Activated T-cell treated with anti-CD3 and anti-CD28 coated beads for 48 hours (primary cell): ENCODE measurements at regions not wholly inside any gene's neighbourhood (a gene's known extent, or its start where the extent isn't known, plus 50 kb on each side); places are given as distances from the start of the nearest gene placed in this dataset.

ENCODE experiments used
- DNase-seq: peaks from one replicate; pipeline ENCODE4 v3.0.0-alpha.2; 2020; ENCODE audit warnings: low read depth

DNA sequence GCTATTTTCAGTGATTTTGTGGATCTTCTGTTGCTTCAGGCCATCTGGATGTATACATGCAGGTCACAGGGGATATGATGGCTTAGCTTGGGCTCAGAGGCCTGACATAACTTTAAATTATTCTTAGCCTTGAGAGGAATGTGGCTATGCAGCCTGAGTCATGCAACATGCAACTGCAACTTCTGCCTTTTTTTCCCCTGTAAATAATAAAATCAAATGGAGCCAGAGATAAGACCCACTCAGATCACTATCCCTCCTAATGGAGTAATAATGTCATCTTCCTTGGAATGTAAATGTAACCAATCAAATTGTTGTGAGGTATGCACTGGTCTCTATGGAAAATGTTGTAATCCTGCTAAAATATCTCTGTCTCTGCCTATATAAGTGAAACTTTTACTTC is 54.9 kb downstream of the MAGEB17 start:
- no peak for DNase-seq

DNA sequence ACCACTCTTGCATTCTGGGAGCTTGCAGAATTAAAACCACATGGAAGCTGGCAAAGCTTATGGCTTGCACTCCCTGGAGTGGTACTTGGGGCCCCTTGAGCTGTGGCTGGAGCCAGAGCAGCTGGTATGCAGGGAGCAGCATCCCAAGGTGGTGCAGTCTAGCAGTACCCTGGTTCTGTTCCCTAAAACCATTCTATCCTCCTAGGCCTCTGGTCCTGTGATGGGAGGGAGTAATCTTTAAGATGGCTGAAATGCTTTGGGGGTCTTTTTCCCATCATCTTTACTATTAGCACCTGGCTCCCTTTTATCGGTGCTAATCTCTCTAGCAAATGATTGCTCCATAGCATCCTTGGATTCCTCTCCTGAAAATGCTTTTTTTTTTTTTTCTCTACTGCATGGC is 56.1 kb downstream of the MAGEB17 start:
- no peak for DNase-seq

DNA sequence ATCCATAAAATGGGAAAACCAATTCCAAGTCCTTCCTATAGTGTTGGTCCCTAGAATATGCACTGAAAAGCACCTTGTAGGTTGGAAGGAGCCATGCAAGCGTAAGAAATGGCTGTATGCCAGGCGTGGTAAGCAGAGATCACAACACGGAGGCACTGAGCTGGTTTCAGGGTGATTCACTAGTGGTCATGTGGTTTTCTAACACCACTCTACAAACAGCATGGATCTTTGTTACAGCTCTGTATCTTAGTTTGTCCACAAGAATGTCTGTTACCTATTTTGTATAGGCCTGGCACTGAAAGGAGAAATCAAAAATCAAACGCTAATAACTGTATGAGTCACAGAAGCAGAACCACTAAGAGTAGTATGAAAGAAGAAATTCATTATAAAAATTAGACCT is 71.9 kb downstream of the MAGEB17 start:
- peak; percentile 0 for DNase-seq

DNA sequence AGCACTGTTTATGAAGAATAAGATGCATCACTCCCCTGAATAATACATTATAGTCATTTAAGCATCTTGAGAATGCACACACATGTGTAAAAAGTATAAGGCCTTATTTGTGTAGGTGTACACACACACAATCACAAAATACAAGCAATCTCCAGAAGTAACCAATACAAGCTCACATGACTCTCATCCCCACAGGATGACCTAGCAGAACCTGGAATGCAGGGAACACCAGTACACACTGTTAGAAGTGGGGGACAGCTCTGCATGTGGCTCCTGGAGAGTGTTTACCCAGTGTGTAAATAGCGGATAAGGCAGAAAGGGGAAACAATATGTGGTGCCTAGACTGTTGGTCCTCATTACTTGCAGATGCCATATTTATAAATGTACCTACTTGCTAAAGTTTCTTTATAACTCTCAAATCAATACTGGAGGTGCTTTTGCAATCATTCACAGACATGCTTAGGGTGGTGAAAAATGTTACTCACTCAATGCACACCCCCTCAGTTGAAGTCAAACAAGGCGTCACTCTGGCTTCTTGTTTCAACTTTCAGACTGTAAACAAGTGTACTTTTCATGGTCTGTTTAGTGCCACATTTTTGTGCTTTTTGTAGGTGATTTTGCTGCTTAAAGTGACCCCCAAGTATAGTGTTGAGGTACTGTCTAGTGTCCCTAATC is 73.1 kb downstream of the MAGEB17 start:
- no peak for DNase-seq

DNA sequence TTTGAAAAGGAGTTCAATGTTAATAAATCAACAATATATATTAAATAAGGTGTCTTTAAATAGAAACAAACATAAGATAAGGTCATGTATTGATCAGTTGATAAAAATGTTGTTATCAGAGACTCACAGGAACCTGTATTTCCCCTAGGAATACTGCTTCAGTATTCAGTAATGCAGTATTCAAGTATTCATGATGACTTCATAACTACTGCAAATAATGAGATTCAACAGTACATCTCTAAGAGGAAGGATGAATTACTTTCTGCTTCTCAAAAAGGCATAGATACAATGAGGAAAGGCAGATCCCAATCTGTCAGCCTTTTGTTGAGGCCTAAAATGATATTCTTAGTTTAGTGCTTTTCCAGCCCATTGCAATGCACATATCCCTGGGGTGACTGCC is 73.7 kb downstream of the MAGEB17 start:
- no peak for DNase-seq

DNA sequence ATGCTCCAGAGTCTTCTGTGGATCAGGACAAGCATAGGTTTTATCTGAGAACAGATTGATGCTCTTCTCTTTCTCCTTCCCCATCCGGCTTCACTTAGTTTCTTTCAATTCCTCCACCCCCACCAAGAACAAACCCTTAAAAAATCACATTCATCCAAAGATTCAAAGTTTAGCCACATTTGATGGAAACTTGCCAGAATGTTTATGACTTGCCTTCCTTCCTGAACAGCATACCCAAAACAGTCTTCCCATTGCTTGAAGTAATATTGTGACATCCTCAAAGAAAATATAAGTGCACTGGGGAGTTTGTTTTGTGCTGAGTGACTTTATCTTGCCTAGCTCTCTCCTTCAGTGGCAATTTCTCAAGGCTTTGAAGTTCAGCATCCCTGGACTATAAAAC is 83.0 kb downstream of the MAGEB17 start:
- no peak for DNase-seq

DNA sequence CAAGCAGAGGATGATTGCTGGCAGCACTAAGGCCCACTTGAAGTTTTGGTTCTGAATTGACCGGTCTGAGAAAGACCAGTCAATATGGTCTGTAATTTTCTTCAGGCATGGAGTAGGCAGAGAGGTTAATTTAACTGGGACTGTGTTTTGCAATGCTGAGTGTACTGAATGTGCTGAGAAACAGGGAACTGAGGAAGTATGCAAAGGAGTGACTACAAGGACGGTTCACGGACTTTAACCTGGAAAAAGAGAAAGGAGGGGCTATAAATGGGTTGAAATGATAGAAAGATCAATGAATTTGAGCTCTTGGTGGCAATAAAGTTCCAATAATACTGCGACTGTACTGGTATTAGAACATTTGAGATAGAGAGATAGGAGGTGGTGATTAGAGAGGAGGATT is 84.5 kb downstream of the MAGEB17 start:
- no peak for DNase-seq

DNA sequence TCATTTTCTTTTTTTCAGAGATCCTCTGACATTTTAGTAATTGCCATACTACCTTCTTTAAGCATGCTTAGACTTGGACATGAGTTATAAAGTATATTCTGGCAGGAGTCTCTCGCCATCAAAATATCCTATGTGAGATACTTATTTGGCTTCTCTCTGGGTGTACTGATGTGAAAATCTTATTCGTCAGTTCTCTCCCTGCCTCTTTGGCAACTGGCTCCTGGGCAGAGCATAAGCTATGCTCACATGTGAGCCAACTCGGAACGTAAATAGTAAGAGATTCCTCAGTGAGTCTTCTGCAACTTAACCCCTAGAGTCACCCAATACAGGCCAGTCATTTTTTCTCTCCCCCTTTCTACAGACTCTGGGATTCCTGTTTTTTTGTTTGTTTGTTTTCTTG is 91.6 kb downstream of the MAGEB17 start:
- no peak for DNase-seq

DNA sequence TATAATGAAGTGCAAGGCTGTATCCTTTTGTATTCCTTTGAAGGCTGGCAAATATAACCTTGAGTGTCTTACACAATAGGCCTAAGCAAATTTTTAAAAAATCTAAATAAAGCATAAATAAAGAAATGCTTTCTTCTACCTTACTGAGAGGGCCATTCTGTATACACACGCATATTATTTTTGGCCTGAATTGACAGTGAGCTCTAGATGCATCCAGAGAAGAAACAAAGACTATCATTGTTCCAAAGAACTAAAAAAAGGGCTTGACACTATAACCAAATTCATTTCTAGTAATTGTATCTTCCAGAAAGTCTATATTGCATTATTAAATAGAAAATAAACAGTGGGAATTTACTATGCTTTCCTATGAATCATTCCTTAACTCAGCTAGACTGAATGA is 100.2 kb downstream of the MAGEB17 start:
- DNase-seq, result no peak

DNA sequence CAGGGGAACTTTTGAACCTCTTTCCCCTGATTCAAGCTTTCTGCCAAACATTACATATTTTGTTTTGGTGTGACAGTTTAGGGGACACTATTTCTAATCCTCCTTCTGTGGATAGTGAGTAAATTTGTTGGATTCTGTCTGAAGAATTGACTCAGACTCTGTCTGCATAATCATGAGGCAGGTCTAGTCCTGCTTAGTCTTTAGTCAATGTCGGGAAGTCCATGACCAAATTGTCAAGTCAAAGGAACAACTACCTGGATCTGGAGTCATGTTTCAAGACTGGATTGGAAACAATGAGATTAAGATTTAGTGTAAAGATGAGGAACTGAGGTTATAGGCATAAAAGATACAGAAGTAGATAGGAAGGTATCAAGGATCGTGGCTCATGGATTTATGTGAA is 100.9 kb downstream of the MAGEB17 start:
- no peak for DNase-seq

DNA sequence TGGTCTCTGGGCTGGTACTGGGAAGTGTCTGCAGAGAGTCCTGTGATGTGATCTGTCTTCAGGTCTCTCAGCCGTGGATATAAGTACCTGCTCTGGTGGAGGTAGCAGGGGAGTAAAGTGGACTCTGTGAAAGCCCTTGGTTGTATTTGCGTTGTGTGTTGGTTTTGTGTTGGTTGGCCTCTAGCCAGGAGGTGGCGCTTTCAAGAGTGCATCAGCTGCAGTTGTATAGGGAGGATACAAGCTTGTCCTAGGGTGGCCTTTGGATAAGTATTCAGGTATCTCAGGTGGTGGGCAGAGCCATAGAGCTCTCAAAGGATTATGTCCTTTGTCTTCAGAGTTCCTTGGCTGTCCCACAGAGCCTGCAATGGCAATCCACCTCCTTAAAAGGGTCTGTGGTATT is 111.6 kb downstream of the MAGEB17 start:
- DNase-seq, result no peak

DNA sequence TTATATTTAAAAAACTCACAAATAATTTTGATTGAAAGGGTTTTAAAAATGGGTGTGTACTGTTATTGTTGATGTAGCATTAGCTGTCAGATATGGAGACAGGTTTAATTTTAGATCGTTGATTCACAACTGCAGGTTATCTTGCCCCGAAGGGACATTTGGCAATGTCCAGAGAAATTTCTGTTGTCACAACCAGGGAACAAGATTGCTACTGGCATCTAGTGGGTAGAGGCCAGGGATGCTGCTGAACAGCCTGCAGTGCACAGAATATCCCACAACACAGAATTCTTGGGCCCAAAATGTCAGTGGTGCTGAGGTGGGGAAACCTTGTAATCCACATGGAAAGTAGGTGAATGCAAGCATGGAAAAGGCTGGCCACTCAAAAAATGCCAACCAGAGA is 114.9 kb downstream of the MAGEB17 start:
- no peak for DNase-seq

DNA sequence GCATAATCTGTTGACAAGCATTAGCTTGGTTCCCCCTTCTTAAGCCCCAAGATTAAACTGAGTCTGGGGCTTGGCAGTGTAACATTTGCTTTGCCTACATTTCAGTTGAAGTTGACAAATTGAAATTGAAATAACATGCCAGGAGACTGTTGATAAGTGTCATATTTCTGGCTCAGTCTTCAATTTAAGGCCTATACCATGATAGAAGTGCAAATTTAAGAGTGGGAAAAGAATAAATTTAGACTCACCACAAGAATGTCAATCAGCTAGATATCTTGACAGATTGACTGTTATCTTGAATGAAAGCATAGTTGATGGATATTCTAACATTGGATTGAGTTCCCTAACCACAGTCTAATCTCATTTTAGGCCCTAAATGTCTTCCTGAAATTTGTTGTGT is 117.6 kb downstream of the MAGEB17 start:
- no peak for DNase-seq

DNA sequence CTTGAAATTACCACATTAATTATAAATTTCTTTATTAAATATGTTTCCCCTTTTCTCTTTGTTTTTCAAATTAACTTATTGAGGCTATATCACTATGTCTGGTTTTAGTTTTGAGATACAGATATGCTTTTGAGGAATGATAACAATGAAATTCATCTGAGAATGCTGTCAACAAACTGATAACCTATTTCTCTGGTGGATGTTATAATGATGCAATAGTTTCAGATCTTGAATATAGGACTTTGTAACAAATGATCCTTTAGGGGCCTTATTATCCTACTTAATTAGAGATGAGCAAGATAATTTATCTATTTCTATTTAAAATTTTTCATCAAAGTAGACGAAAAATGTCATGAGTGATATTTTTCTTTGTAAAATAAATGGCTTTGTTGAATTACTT is 123.7 kb downstream of the MAGEB17 start:
- no peak for DNase-seq

DNA sequence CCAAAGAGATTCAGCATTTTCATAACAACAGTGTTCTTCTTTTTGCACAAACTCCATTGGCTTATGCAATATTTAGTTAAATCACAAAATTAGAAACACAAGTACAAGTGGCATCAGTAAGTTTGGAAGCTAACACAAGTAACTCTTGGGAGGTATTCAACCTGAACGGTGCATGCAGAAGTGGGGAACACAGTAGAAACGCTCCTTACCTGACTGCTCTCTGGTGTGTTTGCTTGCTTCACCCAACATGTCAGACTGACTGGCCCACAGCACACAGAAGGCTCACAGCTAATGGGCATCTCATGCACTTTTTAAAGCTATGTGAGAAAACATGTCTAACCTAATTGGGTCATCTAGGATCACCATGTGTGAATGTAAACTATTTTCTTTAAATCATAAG is 133.6 kb downstream of the MAGEB17 start:
- DNase-seq, result no peak

DNA sequence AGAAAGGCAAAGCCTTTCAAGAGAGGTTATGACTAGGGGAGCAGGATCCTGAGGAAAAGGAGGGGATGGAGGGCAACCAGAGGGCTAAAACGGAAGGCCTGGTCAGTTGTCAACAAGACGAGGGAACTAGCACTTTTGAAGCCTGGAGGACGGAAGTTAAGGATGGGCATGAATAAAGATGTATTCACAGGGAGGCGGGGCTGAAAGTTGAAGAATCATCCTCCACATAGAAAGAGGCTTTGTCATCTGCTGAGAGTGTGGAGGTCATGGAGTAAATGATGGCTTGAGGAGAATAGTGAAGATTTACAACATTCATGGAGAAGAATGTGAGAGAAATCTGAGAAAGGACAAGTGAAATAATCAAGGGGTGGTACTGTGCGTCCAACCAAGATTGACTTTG is 137.5 kb downstream of the MAGEB17 start:
- DNase-seq, result no peak

DNA sequence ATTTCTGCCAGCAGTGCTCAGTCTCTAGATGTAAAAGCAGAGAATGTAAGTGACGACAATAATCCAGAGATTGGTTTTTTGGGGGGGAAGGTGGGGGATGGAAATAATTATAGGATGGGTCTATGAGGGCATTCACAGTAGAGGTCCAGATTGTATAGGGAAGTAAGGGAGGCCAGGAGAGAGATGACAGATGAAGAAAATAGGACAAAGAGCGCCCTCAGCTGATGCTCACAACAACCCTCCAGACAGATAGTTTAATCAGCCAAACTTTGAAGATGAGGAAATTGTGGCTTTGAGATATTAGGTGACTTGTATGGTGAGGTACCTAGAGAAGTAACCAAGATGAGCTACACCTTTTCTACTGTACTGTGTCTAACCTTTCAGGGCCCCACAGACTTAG is 137.9 kb downstream of the MAGEB17 start:
- no peak for DNase-seq

DNA sequence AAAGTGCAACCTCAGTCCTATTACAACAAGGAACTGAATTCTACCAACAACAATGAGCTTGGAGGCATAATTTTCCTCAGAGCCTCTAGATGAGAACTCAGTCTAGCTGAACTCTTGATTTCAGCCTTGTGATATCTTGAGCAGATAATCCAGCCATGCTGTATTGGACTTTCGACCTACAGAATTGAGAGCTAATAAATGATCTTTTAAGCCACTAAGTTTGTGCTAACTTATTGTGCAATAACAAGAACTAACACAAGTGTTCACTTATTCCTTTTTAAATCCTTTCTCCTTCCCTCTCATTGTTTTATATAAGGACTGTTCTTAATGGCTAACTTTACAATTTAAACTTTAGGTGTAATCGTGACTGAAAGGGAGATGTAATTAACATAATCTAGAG is 140.7 kb downstream of the MAGEB17 start:
- no peak for DNase-seq

DNA sequence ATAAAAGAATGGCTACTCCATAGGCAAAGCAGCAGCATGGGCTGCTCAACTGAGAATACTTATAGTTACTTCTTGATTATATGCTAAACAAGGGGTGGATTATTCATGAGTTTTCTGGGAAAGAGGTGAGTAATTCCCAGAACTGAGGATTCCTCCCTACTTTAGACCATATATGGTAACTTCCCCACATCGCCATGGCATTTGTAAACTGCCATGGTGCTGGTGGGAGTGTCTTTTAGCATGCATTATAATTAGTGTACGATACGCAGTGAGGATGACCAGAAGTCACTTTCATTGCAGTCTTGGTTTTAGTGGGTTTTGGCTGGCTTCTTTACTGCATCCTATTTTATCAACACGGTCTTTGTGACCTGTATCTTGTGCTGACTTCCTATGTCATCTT is 141.5 kb downstream of the MAGEB17 start:
- DNase-seq, result no peak

DNA sequence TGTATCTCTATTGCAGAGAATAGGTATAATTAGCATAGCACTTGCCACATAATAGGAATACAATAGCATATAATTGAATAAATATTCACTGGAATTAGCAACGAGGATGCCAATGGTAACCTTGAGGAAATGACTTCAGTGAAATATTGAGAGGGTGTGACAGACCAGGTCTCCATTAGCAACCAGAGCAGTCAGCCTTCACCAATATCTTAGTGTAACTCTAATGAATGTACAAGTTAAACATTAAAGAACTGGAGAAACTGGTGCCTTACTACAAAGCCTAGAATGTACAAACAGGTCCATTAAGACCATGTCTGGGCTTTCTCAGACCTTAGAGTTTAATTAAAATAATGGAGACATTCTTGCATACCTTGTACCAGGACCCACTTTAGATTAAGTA is 143.0 kb downstream of the MAGEB17 start:
- no peak for DNase-seq

DNA sequence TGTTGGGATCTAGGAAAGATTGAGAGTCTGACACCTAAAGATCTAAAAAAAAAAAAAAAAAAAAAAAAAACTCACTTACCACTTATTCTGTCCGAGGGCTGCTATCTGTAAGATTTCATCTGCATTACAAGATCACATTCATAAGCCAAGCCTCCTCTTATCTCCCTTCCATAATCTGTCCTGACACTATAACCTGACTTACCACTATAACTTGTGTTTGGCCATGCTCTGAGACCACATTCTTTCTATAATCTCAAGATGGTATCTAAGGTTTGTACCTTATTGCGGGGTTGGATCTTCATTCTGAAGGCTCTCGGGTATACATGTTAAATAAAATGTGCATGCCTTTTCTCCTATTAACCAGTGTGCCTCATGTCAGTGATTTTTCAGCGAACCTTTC is 144.4 kb downstream of the MAGEB17 start:
- no peak for DNase-seq

DNA sequence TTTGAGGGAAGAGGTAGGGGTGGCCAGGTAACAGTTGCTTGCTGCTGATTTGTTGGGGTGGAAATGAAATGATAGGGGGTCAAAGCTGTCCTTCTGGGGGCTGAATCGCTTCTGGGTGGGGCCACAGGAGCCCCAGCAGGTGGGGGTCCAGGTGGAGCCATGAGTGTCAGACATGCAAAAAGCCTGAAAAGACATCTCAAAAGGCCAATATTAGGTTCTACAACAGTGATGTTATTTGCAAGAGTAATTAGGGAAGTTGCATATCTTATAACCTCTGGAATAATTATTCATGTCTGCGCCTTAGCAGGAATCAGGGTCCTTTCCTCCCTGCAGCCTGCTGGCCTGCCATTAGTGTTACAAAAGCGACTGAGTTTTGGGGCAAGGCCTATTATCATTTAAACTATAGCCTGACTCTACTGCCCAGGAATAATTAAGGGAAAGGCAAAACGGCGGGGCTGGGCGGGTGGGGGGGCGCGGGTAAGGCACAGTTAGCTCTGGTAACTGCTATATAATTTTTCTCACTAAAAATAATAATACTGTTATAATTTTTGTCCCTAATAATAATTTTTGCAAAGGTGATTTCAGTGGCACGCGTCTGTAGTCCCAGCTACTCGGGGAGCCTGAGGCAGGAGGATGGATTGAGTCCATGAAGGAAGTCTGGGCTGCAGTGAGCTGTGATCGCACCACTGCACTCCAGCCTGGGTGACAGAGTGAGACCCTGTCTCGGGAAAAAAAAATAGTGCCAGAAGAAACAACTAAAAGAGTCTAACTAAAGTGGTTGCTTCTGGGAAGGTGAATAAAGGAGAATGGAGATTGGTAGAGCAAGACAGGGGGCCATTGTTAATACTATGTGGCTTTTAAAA is 145.7 kb downstream of the MAGEB17 start:
- DNase-seq, result no peak

DNA sequence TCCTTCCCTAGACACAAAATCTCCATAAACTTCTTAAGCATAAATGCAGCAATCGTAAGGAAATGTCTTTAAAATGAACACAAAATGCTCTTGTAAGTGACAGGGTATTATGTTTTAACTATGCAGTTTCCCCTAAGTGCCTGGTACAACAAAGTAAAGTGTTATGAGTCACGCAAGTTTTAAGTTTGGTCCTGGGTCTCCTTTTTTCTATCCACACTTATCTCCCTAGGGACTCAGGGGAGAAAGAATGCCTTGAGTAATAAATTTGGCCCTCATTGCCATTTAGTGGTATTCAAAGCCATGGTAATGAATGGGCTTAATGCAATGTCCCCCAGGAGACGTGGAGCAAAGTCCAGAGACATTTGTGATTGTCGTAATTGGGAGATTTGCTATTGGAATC is 149.1 kb downstream of the MAGEB17 start:
- no peak for DNase-seq

DNA sequence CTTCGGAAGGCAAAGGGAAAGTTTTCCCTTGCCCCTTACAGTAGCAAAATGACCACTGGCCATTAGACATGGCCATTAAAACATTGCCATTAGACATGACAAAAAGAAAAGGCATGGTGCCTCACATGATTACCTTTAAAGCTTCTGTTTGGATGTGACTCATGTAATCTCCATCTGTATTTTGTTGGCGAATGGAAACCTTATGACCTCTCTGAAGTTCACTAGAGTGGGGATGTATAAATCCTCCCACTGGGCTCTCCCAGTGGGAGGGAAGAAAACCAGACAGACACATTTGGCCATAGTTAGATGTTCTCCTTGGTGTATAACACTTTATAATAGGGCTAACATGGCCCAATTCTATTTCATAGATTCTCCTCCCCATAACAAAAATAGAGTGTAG is 152.6 kb downstream of the MAGEB17 start:
- DNase-seq, result no peak
